ENCODE measurements at regions not wholly inside any gene's neighbourhood (a gene's known extent, or its start where the extent isn't known, plus 50 kb on each side); places are given as distances from the start of the nearest gene placed in this dataset.

DNA sequence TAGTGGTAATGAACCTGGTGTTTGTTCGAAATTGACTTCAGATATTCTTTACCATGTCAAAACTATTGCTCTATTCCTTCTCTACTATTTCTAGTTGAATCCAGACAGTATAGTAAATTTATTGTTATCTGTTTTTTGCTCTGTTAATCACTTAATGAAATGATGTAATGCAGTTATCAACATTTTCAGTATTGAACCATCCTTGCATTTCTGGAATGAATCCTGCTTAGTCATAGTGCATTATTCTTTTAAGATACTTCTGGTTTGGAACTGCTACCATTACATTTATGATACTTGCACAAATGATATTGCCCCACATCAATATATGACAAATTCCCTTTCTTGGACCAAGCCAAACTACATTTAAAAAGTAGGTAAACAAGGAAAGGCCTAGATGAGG lies 554.0 kb upstream of the KLF4 start:
- TF ChIP-seq, protein P1, sequence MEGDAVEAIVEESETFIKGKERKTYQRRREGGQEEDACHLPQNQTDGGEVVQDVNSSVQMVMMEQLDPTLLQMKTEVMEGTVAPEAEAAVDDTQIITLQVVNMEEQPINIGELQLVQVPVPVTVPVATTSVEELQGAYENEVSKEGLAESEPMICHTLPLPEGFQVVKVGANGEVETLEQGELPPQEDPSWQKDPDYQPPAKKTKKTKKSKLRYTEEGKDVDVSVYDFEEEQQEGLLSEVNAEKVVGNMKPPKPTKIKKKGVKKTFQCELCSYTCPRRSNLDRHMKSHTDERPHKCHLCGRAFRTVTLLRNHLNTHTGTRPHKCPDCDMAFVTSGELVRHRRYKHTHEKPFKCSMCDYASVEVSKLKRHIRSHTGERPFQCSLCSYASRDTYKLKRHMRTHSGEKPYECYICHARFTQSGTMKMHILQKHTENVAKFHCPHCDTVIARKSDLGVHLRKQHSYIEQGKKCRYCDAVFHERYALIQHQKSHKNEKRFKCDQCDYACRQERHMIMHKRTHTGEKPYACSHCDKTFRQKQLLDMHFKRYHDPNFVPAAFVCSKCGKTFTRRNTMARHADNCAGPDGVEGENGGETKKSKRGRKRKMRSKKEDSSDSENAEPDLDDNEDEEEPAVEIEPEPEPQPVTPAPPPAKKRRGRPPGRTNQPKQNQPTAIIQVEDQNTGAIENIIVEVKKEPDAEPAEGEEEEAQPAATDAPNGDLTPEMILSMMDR (IDR thresholded peaks at IDR 0.05) = no peak
- TF ChIP-seq POLR2AphosphoS5 (IDR thresholded peaks at IDR 0.05) = no peak
- no peak for TF ChIP-seq EP300 (IDR thresholded peaks at IDR 0.05)
- no peak for TF ChIP-seq POLR2A (IDR thresholded peaks at IDR 0.05; ENCODE audit: low read depth)
